AG04450 (cell line): ENCODE measurements at regions not wholly inside any gene's neighbourhood (a gene's known extent, or its start where the extent isn't known, plus 50 kb on each side); places are given as distances from the start of the nearest gene placed in this dataset.
"Not testable (repeated sequence)": the region's sequence is repeated elsewhere in the genome, so short reads cannot be mapped to it uniquely, and the experiment has no call there.

Experiments used
- CTCF ChIA-PET: fragments of 300-600, 350-600 bp; formaldehyde crosslinking; extraction: SDS; loops from one replicate; lab custom pipeline; 2022; ENCODE audit warnings: antibody characterized with exemption, inconsistent platforms; lab: Charles Lee
- POLR2A ChIA-PET: fragments of 350-600 bp; formaldehyde crosslinking; extraction: SDS; loops from one replicate; lab custom pipeline; 2021; ENCODE audit warnings: antibody characterized with exemption, inconsistent platforms; lab: Yijun Ruan, JAX
- DNase-seq: peaks from one replicate; pipeline ENCODE4 v3.0.0-alpha.2; 2011; ENCODE audit warnings: low read depth, low spot score
- H3K27ac ChIP-seq: one replicate; pipeline ENCODE4 v1.5.1; 2012; ENCODE audit warnings: low read depth, low read length, control low read depth
- H3K27me3 ChIP-seq: one replicate; pipeline ENCODE4 v1.6.0; 2012; ENCODE audit warnings: low read length; ENCODE audit not compliant: control insufficient read depth, insufficient read depth
- H3K4me3 ChIP-seq: 2 replicates; pipeline ENCODE4 v1.5.1; 2011; ENCODE audit warnings: mild to moderate bottlenecking, low read depth, low read length, control low read depth
- H3K9me3 ChIP-seq: 2 replicates; pipeline ENCODE4 v1.5.1; 2012; ENCODE audit warnings: low read length; ENCODE audit not compliant: control insufficient read depth, insufficient read depth
- TF ChIP-seq, protein P1 (sequence below): IDR thresholded peaks from 2 replicates; pipeline ENCODE4 v1.5.1; 2011; ENCODE audit warnings: low read depth, low read length, control low read depth, inconsistent platforms

DNA sequence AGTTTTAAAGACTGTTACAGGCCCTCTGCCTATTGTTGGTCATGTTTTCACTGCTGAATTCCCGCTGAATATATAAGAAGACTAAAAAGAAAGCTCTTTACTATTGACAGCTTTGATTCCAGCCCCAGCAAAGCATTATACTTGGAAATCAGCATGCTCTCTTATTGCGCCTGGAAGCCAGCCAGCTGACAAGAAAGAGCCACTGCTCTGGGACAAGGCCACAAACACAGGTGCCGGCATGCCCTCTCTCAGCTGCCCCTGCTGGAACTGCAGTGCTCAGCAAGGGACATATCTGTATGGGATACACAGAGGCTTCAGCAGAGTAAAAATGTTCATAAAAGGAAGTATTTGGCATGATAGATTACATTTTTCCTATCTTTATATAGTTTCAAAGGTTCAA, 523.9 kb downstream of the ADRA2A start:
- CTCF ChIA-PET = no interaction called here
- POLR2A ChIA-PET = no interaction called here

DNA sequence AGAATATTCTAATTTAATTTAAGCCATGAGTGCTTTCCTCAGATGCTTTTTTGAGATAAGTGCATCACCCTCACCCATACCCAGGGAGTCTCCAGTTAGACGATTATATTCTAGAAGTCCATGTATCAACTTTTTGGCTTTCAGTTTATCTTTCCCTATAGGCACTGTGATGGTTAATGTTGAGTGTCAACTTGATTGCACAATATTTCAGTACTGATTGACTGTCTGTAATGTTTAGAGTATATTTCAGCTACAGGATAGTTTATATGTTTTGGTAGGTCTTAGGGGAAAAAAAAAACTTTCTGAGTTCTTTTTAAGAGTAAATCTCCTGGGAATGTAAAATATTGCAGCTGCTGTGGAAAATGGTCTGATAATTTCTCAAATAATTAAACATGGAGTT, 535.4 kb downstream of the ADRA2A start:
- POLR2A ChIA-PET = no interaction called here
- CTCF ChIA-PET = no interaction called here
- no peak for DNase-seq

More for the DNA sequence above, 523.9 kb downstream of the ADRA2A start:
- no peak for DNase-seq
- Histone ChIP-seq H3K27me3 (no peaks in the 10 kb centered on the region), H3K9me3 (peaks cover 4% of the 10 kb centered on the region; the same call in 1 of the 2 replicates), H3K4me3 (no peak overlapping the region), H3K27ac (no peak overlapping the region)
- TF ChIP-seq, protein P1, sequence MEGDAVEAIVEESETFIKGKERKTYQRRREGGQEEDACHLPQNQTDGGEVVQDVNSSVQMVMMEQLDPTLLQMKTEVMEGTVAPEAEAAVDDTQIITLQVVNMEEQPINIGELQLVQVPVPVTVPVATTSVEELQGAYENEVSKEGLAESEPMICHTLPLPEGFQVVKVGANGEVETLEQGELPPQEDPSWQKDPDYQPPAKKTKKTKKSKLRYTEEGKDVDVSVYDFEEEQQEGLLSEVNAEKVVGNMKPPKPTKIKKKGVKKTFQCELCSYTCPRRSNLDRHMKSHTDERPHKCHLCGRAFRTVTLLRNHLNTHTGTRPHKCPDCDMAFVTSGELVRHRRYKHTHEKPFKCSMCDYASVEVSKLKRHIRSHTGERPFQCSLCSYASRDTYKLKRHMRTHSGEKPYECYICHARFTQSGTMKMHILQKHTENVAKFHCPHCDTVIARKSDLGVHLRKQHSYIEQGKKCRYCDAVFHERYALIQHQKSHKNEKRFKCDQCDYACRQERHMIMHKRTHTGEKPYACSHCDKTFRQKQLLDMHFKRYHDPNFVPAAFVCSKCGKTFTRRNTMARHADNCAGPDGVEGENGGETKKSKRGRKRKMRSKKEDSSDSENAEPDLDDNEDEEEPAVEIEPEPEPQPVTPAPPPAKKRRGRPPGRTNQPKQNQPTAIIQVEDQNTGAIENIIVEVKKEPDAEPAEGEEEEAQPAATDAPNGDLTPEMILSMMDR = no peak

DNA sequence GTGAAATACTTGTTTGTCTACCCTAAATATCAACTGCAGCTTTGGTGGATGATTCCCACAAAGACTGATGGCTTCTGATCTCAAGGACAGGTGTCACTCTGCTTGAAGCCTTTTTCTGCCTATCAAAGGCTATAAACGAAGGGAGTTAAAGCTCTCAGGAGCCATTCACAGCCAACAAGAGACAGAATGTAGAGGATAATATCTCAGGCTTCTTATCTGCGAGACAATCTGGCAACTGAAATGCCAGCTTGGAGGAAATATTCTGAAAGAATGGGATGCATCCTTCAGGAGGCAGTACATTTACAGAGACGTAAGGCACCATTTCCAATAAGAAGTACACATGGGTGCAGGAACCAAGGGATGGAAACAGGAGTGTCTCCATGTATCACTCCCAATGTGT, 549.4 kb downstream of the GPAM start:
- H3K9me3 ChIP-seq = peaks cover 14% of the 10 kb centered on the region
- ChIA-PET CTCF (no interaction called here), POLR2A (no interaction called here)
- H3K27me3 ChIP-seq = no peaks in the 10 kb centered on the region
- no peak overlapping the region for H3K27ac ChIP-seq
- H3K4me3 ChIP-seq = no peak overlapping the region
- TF ChIP-seq, protein P1 = no peak
- no peak for DNase-seq

More for the DNA sequence above, 535.4 kb downstream of the ADRA2A start:
- Histone ChIP-seq H3K9me3 (peaks cover 3% of the 10 kb centered on the region; the same call in 1 of the 2 replicates), H3K4me3 (no peak overlapping the region), H3K27ac (no peak overlapping the region), H3K27me3 (no peaks in the 10 kb centered on the region)
- TF ChIP-seq, protein P1 = no peak

DNA sequence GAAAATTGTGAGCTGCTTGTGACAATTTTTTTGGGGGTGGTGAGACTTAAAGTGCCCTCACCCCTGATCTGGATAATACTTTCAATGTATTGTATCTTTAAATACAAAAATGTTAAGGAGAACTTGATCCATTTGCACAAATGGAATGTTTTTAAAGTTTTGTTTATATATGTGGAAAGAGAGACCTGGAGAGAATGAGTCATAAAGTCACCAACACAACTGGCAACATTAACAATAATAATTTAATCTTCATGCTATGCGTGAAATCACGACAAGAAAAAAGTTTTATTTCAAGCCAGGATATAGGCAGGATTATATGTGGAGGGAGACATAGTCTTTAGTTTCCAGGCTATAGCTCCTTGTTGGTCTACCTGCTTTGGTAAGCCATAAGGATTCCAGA, 537.5 kb downstream of the GPAM start:
- H3K9me3 ChIP-seq = peaks cover 11% of the 10 kb centered on the region; the same call in 1 of the 2 replicates
- H3K27ac ChIP-seq = no peak overlapping the region
- no peak overlapping the region for H3K4me3 ChIP-seq
- DNase-seq = no peak
- ChIA-PET CTCF (no interaction called here), POLR2A (no interaction called here)
- TF ChIP-seq, protein P1 = no peak
- H3K27me3 ChIP-seq = no peaks in the 10 kb centered on the region

DNA sequence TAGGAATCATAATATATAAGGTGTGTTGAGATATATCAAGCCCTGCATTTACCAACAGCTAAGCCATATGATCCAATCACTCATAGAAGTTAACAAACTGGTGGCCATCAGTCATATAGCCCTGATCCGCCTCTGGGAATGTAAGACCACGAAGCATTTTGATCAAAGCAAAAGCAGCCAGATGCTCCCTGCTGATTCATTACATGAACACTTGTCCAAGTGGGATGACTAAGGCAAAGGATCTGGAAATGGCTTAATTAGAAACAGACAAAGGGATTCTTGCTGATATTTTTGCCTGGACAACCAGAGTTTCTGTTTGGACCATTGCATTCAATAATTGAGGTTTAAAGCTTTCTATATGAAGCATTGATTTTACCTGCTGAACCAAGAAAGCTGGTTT, 535.5 kb downstream of the GPAM start:
- DNase-seq = no peak
- CTCF ChIA-PET = no interaction called here
- Histone ChIP-seq H3K9me3 (peaks cover 11% of the 10 kb centered on the region; the same call in 1 of the 2 replicates), H3K4me3 (no peak overlapping the region), H3K27ac (no peak overlapping the region), H3K27me3 (no peaks in the 10 kb centered on the region)
- TF ChIP-seq, protein P1 = no peak
- POLR2A ChIA-PET = no interaction called here

DNA sequence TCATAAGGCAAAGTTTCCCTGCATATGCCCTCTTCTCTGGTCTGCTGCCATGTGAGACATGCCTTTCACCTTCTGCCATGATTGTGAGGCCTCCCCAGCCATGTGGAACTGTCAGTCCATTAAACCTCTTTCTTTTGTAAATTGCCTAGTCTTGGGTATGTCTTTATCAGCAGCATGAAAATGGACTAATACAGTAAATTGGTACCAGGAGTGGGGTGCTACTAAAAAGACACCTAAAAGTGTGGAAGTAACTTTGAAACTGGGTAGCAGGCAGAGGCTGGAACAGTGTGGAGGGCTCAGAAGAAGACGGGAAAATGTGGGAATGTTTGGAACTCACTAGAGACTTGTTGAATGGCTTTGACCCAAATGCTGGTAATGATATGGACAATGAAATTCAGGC, 534.5 kb downstream of the GPAM start:
- H3K4me3 ChIP-seq, H3K27ac ChIP-seq, POLR2A ChIA-PET, DNase-seq, H3K27me3 ChIP-seq, CTCF ChIA-PET: not testable (repeated sequence)
- peaks cover 11% of the 10 kb centered on the region; the same call in 1 of the 2 replicates for H3K9me3 ChIP-seq
